Stimulated activated CD8-positive, alpha-beta memory T cell treated with anti-CD3 and anti-CD28 coated beads, Interleukin-4, amount 100 ng/mL, for 1 hour (primary cell): ENCODE measurements at regions not wholly inside any gene's neighbourhood (a gene's known extent, or its start where the extent isn't known, plus 50 kb on each side); places are given as distances from the start of the nearest gene placed in this dataset.
"Not testable (repeated sequence)": the region's sequence is repeated elsewhere in the genome, so short reads cannot be mapped to it uniquely, and the experiment has no call there.

Experiments used
- DNase-seq, 2 donors: peaks; one replicate each; pipeline ENCODE4 v3.0.0-alpha.2; 2020; ENCODE audit warnings: low read depth in 2 of 2, low spot score in 1 of 2

GRCh38 chr11:37378958-37379357 lies 780.9 kb upstream of the RAG2 start:
- DNase-seq: no peak

- DNase-seq: no peak
Observed at GRCh38 chr11:37372667-37373066, 774.6 kb upstream of the RAG2 start.

- DNase-seq: no peak
Observed at GRCh38 chr11:37371346-37371970, 773.4 kb upstream of the RAG2 start.

GRCh38 chr11:37370817-37371216 lies 772.8 kb upstream of the RAG2 start:
- no peak for DNase-seq

GRCh38 chr11:37364246-37364839 lies 766.3 kb upstream of the RAG2 start:
- no peak for DNase-seq

- no peak for DNase-seq
Observed at GRCh38 chr11:37353192-37353591, 755.2 kb upstream of the RAG2 start.

- DNase-seq: no peak
Observed at GRCh38 chr11:37352485-37352884, 754.4 kb upstream of the RAG2 start.

- no peak for DNase-seq
Observed at GRCh38 chr11:37343290-37343689, 745.3 kb upstream of the RAG2 start.

GRCh38 chr11:37336401-37336800 lies 738.4 kb upstream of the RAG2 start:
- no peak for DNase-seq

- DNase-seq: no peak
Observed at GRCh38 chr11:37333345-37333744, 735.3 kb upstream of the RAG2 start.

- no peak for DNase-seq
Observed at GRCh38 chr11:37323843-37324242, 725.8 kb upstream of the RAG2 start.

- DNase-seq: no peak
Observed at GRCh38 chr11:37322333-37323194, 724.5 kb upstream of the RAG2 start.

- DNase-seq: no peak
Observed at GRCh38 chr11:37320921-37321320, 722.9 kb upstream of the RAG2 start.

GRCh38 chr11:37317803-37318202 lies 719.8 kb upstream of the RAG2 start:
- DNase-seq: no peak

GRCh38 chr11:37313266-37313665 lies 715.2 kb upstream of the RAG2 start:
- DNase-seq: no peak

- no peak for DNase-seq
Observed at GRCh38 chr11:37306563-37306962, 708.5 kb upstream of the RAG2 start.

- DNase-seq: not testable (repeated sequence)
Observed at GRCh38 chr11:37301405-37301804, 703.4 kb upstream of the RAG2 start.

GRCh38 chr11:37298173-37298572 lies 700.1 kb upstream of the RAG2 start:
- no peak for DNase-seq

GRCh38 chr11:37286890-37287289 lies 688.9 kb upstream of the RAG2 start:
- no peak for DNase-seq

GRCh38 chr11:37282367-37282766 lies 684.3 kb upstream of the RAG2 start:
- no peak for DNase-seq

GRCh38 chr11:37280200-37280599 lies 682.2 kb upstream of the RAG2 start:
- no peak for DNase-seq

- DNase-seq: no peak
Observed at GRCh38 chr11:37277896-37278465, 679.9 kb upstream of the RAG2 start.
